ENCODE measurements at regions not wholly inside any gene's neighbourhood (a gene's known extent, or its start where the extent isn't known, plus 50 kb on each side); places are given as distances from the start of the nearest gene placed in this dataset.

DNA sequence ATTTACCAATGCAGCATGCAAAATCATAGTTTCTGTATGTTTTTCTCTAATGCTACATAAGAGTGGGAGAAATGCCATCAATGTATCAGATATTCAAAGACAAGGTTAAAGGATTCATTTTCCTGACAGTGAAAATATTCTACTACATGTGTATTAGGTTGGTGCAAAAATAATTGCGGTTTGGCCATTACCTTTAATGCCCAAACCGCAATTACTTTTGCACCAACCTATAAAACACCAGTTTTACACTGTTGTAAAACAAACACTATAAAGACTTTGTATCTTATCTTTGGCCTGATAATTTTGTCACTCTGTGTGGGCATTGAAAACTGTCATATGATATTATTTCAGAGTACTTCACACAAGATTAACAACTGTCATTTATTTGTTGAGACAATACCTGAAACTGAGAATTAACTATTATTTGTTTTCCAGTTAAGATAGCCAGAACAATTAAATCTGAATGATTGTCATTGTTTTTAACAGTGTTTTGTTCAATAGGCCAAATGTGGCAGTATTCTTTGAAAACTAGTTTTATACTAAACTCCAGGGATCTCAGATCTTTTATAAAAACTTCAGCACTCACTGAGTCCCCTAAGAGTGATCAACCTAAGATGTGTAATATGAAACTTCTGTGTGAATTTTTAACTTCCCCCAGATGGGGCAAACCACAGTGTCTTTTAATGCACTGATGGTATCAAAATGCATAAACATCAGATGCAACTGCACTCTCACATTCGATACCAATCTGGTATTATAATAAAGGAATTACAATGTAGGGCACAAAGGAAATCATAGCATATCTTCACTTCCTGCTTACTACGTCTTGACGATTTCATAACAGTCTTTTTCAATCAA is 53.8 kb upstream of the FBN2 start:
- ATAC-seq (no peak), DNase-seq (ENCODE audit: missing footprints) (no peak)
- intact Hi-C loops (cut with DNase I) = no loop called here

DNA sequence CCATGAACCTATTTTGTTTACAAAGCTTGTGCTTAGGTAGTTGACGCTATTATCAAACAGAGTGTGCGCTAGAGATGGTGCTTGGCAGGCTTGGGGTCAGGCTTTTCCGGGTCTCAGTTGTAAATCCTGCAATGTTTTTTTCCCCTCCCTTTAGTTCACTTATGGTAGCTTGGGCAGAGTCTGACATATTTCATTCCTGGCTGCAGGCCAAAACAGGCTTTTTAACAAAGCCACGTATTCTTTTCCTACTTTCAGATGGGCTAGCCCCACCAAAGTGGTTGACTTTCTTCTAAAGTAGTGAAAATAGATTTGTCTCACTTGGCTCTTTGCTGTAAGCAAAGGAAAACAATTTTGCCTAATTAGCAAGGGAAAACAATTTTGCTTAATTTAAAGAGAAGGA is 58.0 kb upstream of the FBN2 start:
- ATAC-seq = no peak
- intact Hi-C loops (cut with DNase I) = no loop called here
- DNase-seq (ENCODE audit: missing footprints) = no peak

DNA sequence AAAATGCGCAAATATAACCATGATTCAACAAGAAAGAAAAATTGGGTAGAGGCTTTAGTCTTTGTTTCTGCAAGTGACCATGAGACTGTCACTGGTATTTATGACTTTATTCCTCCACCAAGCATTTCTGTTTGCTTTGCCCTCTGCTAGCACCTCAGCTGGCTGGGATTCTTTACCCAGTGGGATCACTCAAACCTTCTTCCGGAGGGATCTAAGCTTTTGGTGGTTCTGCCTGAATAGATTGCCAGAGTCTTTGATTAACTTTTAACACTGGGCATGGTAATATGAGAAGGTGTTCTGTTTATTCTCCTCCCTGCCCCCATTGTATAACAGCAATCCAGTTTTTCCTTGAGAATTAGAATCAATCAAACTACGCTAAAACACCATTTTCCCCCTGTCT is 59.1 kb upstream of the FBN2 start:
- no peak for ATAC-seq
- intact Hi-C loops (cut with DNase I) = no loop called here
- no peak for DNase-seq (ENCODE audit: missing footprints)

DNA sequence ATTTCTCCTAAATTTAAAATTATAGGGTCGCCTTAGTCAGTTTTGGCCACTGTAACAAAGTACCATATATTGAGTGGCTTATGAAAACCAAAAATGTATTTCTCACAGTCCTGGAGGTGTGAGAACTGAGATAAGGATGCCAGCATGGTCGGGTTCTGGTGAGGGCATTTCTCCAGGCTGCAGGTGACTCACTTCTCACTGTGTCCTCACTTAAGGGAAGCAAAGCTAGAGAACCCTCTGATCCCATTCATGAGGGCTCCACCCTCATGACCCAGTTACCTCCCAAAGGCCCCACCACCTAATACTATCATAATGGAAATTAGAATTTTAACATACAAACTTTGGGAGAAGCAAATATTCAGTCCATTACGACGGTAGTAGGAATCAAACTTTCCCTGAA is 75.1 kb upstream of the FBN2 start:
- no peak for DNase-seq (ENCODE audit: missing footprints)
- intact Hi-C loops (cut with DNase I) = no loop called here
- no peak for ATAC-seq

DNA sequence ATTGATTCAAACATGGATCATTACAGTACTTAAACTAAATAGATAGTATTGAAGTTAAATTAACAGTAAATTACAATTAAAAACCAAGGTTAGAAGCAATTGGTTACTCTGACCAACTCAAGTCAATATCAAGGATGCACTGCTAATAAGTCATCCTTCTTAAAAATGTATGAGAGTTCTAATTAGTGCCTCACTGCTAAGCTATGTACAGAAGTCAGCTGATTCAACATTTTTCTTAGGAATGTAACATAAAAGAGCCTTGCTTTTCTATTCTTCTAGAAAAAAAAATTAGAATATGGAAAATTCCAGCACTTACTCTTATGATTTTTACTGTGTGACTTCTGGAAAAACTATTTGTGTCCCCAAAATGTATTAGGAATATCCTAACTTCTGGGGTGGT is 75.7 kb upstream of the FBN2 start:
- ATAC-seq = no peak
- intact Hi-C loops (cut with DNase I) = no loop called here
- DNase-seq (ENCODE audit: missing footprints) = no peak

DNA sequence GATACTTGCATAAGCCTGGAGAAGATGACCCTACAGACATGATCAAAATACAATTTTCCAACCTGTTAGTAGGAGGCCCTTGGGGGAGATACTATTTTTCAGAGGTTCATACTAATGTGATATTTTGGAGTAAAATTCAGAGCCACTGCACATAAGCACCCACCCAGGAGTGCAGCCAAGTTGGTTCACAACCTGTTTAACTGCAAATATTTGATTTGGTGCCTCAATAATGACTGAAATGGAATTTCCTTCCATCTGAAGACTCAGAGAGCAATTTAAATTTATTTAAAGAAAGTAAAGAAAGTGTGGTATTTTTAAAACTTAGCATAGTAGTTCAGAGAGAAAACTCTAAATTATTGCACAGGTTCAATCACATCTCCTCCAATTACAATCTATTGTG is 77.5 kb upstream of the FBN2 start:
- ATAC-seq (no peak), DNase-seq (ENCODE audit: missing footprints) (no peak)
- intact Hi-C loops (cut with DNase I) = no loop called here

DNA sequence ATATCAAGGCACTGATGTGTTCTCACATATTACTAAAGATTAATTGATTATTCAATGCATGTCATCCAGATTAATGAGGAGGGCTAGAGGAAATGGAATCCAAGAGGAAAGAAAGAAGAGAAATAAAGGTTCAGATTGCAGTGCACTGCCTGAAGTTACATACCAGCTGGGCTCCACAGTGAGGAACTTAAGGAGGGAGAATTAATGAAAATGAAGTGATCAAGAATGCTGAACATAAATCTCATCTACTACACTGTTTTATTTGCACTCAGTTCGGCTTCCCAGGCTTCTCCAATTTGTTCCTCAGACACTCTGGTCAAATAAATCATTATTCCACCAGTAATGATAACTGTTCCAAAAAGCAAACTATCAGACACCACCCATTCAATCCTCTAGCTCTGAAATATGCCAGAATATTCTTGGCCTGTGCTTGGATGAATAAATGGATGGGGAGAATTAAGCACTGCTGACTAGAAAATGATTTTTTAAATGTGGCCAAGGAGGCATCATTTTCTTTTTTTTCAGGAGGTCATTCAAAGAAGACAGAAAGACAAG is 88.6 kb upstream of the FBN2 start:
- intact Hi-C loops (cut with DNase I) = no loop called here

DNA sequence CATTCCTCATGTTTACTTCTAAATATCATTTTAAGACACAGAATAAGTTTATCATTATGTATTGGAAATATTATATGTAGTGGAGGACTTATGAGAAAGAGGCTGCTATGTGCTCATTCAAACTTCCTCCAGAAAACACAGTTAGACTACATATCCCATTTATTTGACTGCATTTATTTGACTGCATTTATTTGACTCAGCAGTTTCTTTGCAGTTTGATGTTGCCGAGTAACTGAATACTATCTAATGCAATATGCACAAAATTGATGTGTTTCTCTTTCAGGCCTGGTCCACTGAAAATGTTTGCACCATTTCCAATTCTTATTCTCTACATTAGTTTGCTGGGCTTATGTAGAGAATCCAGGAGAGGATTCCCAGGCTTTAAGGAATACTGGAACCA is 89.9 kb upstream of the FBN2 start:
- intact Hi-C loops (cut with DNase I) = no loop called here
- DNase-seq (ENCODE audit: missing footprints) (no peak), ATAC-seq (no peak)

More for the DNA sequence above, 88.6 kb upstream of the FBN2 start:
- ATAC-seq = no peak
- DNase-seq (ENCODE audit: missing footprints) = no peak

DNA sequence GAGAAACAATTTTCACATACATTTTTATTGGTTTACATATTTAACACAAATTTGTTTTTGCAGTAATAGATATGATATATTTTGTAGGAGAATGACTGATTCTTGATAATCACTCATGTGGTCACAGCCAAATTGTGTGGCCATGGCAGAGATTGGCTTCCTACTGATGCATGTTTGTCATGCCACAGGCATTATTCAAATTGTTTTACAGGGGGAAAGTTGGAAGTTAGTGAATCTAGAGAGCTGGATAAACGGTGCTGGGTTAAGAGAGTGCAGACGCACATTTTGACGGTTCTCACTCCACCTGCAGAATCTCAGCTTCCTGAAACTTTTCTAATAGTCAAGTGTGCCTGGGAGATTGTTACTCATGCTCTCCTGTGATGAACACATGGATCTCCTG is 91.1 kb upstream of the FBN2 start:
- DNase-seq (ENCODE audit: missing footprints) (no peak), ATAC-seq (no peak)
- intact Hi-C loops (cut with DNase I) = no loop called here

DNA sequence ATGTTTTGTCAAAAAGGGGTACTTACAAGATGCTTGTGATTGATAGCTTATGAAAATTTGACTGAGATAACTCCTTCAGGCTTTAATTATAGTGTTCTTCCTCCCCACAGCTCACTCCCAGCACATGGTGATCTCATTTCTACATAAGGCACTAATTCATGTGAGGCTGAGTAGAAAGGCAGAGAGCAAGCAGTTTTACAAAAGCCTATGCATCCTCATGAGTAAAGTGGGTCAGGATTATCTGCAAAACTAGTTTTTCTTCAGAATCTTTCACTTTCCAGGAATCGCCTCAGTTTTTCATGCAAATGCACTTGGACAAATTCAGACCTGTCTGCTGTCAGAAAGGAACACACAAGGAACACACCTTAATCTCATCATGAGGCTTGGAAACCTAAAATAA is 92.1 kb upstream of the FBN2 start:
- intact Hi-C loops (cut with DNase I) = no loop called here
- no peak for ATAC-seq
- DNase-seq (ENCODE audit: missing footprints) = no peak

DNA sequence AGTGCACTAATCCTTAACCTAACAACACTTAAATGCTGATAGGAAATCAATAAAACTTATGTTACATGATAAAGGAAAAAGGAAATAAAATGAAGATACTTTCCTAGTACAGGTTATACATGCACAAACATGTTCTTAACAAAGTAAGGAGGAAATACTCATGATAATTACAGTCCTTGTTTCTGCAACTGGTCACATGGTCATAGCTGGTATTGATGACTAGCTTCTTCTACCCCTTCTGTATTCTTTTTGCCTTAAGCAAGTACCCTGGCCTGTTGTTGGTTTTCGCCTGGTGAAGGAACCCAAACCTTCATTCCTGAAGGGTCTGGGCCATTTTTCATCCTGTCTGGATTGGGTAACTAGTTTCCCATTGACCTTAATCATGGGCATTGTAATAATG is 93.7 kb upstream of the FBN2 start:
- intact Hi-C loops (cut with DNase I) = no loop called here
- DNase-seq (ENCODE audit: missing footprints) (no peak), ATAC-seq (no peak)

DNA sequence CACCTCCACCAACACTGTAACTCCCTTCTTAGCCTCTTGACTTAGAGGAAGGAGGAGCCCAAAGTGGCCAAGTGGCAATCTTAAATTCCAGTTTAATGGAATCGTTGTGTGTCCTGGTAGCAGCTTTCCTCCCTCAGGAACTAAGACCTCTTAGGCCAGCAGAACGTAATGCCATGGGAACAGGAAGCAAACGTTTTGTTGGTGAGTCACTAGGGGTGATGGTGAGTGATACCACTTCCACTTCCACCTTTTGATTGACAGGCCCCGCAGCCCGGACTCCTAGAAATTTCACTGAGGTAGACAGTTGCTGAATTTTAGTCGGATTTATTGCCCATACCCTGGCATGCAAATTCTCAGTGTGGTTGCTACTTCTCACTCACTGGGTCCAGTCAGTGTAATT is 94.2 kb upstream of the FBN2 start:
- no peak for DNase-seq (ENCODE audit: missing footprints)
- no peak for ATAC-seq
- intact Hi-C loops (cut with DNase I) = no loop called here

DNA sequence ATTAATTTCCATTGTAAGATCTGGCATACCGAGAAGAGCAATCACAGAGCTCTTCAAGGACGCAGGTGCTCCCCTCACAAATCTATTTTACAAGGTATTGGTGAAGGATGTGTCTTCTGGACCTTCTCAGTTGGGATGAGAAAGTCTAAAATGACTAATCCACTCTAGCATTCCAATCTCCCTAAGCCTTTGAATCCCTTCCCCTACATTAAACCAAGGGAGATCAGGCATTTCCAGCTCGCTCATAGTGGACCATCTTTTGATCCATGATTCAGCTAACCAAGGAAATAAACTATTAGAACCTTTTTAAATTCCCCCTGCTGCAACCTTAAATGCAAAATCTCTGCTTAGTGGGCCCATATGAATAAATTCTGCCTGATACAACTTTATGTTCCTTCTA is 95.9 kb upstream of the FBN2 start:
- ATAC-seq = no peak
- intact Hi-C loops (cut with DNase I) = no loop called here
- DNase-seq (ENCODE audit: missing footprints) = no peak

DNA sequence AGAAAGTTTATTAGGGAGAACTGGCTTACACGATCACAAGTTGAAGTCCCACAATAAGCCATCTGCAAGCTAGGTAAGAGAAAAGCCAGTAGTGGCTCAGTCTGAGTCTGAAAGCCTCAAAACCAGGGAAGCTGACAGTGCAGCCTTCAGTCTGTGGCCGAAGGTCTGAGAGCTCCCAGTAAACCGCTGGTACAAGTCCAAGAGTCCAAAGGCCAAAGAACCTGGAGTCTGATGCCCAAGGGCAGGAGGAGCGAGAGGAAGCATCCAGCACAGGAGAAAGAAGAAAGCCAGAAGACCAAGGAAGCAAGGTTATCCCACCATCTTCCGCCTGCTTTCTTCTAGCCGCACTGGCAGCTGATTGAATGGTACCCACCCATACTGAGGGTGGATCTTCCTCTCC is 97.3 kb upstream of the FBN2 start:
- intact Hi-C loops (cut with DNase I) = no loop called here
- ATAC-seq = no peak
- DNase-seq (ENCODE audit: missing footprints) = no peak

DNA sequence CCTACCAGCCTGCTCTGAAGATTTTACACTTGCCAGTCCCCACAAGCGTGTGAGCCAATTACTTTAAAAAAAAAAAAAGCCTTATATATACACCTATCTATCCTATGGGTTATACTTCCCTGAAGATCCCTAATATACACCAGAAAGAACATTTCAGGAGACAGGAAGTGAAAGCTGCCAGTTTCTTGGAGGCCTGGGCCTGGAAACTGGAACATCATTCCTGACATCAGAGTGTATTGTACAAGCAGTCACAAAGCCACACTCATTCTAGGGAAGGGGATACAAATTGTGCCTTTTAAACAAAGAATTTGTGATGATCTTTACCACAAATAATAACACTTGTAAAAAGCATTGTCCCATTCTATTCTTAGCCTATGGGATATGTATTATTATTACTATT is 98.3 kb upstream of the FBN2 start:
- ATAC-seq = no peak
- intact Hi-C loops (cut with DNase I) = no loop called here

DNA sequence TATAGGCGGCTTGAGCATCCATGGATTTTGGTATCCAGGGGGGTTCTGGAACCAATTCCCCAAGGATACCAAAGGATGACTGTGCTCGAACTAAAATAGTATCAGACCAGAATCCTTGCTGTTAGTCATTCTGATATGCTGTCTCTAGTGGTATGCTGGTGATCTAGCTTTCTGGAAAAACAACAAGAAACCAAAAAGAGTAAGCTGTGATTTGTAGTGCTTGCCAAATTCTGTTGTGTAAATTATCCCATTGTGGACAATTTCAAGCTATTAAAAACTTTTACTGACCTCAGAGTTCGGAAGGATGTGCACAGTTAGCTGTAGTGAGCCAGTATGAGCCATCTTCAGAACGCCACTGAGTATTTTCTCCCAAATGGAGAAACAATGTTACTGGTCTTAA is 99.0 kb upstream of the FBN2 start:
- intact Hi-C loops (cut with DNase I) = no loop called here
- ATAC-seq (no peak), DNase-seq (ENCODE audit: missing footprints) (no peak)

More for the DNA sequence above, 98.3 kb upstream of the FBN2 start:
- DNase-seq (ENCODE audit: missing footprints) = no peak

DNA sequence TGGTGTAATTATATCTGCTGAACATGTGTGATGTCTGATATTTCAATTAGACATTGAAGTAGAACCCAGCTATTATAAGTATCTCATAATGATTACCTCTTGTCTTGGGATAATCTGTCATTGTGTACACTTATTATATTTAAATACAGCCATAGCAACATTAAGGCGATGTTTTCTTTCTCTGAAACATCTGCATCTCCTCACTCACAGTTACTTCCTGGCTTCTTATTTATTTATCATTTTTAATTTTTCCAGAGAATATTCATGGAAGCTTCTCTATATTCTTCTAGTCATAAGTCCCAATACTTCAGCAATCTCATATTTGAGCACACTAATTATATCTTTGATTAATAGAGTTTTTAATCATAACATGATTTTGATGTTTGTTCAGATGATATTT is 103.8 kb upstream of the FBN2 start:
- intact Hi-C loops (cut with DNase I) = no loop called here
- DNase-seq (ENCODE audit: missing footprints) = no peak
- ATAC-seq = no peak

DNA sequence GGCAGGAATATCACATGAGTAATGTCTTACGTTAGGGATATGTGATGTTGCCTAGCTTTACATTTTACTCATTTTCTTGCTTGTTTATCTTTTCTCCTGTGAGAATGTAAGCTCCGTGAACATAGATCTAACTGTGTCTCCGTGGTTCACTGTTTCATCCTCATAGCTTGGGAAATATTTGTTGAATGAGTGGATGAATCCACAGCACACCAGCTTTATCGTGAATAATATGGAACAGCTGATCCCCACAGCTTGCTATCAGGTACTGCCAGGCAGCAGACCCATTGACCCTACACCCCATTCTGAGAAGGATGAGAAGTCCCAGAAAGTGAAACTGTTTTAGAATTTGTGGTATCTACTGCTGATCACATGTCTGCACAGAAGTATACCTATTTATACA is 106.8 kb upstream of the FBN2 start:
- ATAC-seq (no peak), DNase-seq (ENCODE audit: missing footprints) (no peak)
- intact Hi-C loops (cut with DNase I) = no loop called here

DNA sequence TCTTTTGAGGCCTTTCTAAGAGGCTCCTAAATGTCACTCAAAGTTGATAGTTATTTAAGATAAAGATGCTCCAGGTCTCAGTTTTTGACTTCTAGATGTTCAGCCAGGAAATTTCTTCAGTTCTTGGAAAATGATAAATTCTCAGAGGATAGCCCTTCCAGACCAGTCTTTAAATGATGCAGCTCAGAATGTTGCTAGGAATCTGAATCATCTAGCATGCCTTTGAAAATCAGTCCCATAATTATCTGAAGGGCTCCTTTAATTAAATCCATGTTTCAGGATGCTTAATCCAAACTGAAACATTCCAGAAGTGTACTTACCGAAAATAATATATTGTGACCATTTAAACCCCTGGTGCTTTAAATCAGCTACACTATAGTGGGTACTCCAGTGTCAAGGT is 107.5 kb upstream of the FBN2 start:
- intact Hi-C loops (cut with DNase I) = no loop called here
- DNase-seq (ENCODE audit: missing footprints) (no peak), ATAC-seq (no peak)

DNA sequence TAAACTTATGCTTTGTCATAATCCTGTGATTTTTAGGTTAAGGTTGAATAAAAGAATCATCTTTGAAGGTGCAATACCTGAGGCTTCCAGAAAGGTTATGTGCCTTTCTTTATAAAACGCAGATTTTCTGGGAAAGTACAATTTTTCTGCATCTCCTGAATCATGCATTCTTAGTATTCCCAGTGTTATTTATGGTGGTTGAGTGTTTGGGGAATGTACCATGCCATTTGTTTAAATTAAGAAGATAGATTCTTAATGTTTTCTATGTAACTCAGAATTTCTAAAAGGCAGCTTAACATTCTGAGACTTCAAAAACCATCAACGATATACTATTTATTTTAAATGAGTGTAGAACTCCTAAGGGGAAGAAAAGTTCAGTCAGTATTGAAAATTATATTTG is 108.1 kb upstream of the FBN2 start:
- DNase-seq (ENCODE audit: missing footprints) = no peak
- intact Hi-C loops (cut with DNase I) = no loop called here
- no peak for ATAC-seq

DNA sequence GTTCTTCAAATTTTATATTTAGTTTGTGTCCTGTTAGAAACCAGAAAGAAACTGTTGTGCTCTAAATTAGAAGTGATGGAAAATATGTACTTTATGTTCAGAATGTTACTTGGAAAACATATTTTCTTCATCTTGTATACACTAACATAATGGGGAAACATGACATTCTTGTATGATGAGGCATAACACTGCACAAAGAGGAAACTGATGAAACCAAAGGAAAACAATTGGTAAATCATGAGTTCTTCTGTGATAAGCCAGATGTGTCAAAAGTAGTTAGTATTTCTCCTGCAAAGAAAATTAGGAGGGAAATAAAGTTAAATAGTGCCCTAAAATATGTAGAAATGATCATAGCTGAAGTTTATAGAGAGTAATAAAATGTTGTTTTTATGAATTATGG is 111.1 kb upstream of the FBN2 start:
- ATAC-seq (no peak), DNase-seq (ENCODE audit: missing footprints) (no peak)
- intact Hi-C loops (cut with DNase I) = no loop called here
